ENCODE measurements at regions not wholly inside any gene's neighbourhood (a gene's known extent, or its start where the extent isn't known, plus 50 kb on each side); places are given as distances from the start of the nearest gene placed in this dataset.
"Not testable (repeated sequence)": the region's sequence is repeated elsewhere in the genome, so short reads cannot be mapped to it uniquely, and the experiment has no call there.

DNA sequence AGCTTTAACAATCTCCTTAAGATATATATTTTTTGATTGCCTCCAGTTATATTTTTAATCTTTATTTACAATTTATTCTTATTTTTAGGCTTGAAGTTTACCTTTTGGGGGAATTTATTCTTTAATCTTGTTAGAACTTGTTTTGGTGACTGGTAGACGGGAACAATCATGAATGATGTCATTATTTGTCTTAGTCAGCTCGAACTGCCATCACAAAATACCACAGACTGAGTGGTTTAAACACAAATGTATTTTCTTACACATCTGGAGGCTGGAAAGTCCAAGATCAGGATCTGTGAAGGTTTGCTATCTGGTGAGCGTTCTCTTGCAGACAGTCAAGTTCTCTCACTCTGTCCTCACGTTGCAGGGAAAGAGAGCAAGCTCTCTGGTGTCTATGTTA, 639.5 kb upstream of the SEMA6D start:
- TF ChIP-seq POLR2AphosphoS5 (IDR thresholded peaks at IDR 0.05; ENCODE audit: low read depth, low read length), result not testable (repeated sequence)
- TF ChIP-seq, protein P1, sequence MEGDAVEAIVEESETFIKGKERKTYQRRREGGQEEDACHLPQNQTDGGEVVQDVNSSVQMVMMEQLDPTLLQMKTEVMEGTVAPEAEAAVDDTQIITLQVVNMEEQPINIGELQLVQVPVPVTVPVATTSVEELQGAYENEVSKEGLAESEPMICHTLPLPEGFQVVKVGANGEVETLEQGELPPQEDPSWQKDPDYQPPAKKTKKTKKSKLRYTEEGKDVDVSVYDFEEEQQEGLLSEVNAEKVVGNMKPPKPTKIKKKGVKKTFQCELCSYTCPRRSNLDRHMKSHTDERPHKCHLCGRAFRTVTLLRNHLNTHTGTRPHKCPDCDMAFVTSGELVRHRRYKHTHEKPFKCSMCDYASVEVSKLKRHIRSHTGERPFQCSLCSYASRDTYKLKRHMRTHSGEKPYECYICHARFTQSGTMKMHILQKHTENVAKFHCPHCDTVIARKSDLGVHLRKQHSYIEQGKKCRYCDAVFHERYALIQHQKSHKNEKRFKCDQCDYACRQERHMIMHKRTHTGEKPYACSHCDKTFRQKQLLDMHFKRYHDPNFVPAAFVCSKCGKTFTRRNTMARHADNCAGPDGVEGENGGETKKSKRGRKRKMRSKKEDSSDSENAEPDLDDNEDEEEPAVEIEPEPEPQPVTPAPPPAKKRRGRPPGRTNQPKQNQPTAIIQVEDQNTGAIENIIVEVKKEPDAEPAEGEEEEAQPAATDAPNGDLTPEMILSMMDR (IDR thresholded peaks at IDR 0.05), result not testable (repeated sequence)
